ENCODE measurements at regions not wholly inside any gene's neighbourhood (a gene's known extent, or its start where the extent isn't known, plus 50 kb on each side); places are given as distances from the start of the nearest gene placed in this dataset.

DNA sequence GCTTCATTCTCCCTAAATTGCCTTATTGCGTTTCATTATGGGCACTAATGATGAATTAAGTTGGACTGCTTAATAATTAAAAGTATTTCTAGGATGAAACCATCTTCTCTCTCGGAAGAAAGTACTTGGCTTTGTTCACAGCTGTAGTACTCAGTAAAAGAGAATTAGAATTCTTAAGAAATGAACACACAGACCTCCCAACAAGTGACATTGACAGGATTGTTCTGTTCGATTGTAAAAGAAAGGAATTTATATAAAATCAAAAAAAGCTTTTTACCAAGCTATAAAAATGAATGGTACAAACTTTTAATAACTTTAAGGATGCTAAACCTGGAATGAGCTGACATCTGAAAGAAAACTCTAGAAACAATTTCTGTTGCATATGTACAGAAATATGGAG, 416.4 kb upstream of the THRB start:
- CTCF ChIA-PET, result no interaction called here
- POLR2A ChIA-PET (ENCODE audit: low non-redundant PET), result no interaction called here

DNA sequence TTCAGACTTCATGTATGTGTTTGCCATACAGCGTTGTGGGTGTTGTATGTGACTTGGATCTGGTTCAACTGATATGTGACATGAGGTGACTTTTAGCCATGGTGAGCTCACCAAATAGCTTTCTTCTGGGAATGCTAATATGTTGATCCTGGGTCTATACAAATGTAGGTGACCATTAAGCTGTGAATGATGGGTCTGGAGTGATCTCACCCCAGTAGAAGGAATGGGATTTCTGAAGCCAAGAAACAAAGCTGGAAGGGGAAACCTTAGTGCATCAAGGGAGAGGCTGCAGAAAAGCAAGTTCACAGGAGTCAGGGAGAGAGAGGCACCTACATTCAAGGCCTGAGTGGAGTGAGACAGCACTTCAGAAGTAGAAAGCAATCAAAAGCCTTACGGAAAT, 421.0 kb upstream of the THRB start:
- POLR2A ChIA-PET (ENCODE audit: low non-redundant PET), result no interaction called here
- no peak for DNase-seq (ENCODE audit: low spot score)
- CTCF ChIA-PET, result no interaction called here
- TF ChIP-seq, protein P1, sequence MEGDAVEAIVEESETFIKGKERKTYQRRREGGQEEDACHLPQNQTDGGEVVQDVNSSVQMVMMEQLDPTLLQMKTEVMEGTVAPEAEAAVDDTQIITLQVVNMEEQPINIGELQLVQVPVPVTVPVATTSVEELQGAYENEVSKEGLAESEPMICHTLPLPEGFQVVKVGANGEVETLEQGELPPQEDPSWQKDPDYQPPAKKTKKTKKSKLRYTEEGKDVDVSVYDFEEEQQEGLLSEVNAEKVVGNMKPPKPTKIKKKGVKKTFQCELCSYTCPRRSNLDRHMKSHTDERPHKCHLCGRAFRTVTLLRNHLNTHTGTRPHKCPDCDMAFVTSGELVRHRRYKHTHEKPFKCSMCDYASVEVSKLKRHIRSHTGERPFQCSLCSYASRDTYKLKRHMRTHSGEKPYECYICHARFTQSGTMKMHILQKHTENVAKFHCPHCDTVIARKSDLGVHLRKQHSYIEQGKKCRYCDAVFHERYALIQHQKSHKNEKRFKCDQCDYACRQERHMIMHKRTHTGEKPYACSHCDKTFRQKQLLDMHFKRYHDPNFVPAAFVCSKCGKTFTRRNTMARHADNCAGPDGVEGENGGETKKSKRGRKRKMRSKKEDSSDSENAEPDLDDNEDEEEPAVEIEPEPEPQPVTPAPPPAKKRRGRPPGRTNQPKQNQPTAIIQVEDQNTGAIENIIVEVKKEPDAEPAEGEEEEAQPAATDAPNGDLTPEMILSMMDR (conservative IDR thresholded peaks at IDR 0.05; ENCODE audit: low read depth), result no peak
- H3K27ac ChIP-seq, result no peak overlapping the region

More for the DNA sequence above, 416.4 kb upstream of the THRB start:
- H3K27ac ChIP-seq, result no peak overlapping the region
- no peak for DNase-seq (ENCODE audit: low spot score)
- TF ChIP-seq, protein P1 (conservative IDR thresholded peaks at IDR 0.05; ENCODE audit: low read depth), result no peak

DNA sequence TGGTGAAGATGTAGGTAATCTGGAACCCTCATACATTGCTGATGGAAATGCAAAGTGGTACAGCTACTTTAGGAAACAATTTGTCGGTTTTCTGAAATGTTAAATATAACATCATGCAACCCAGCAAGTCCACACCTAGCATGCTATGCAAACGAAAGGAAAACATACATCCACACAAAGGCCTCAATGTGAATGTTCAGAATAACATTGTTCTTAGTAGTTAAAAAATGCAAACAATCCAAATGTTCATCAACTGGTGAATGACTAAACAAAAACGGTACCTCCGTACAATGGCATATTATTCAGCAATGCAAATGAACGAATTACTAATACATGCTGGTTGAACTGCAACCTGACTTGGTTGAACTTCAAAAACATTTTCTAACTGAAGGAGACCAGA, 423.3 kb upstream of the THRB start:
- DNase-seq (ENCODE audit: low spot score), result no peak
- no peak overlapping the region for H3K27ac ChIP-seq
- CTCF ChIA-PET, result no interaction called here
- TF ChIP-seq, protein P1 (conservative IDR thresholded peaks at IDR 0.05; ENCODE audit: low read depth), result no peak
- POLR2A ChIA-PET (ENCODE audit: low non-redundant PET), result no interaction called here

DNA sequence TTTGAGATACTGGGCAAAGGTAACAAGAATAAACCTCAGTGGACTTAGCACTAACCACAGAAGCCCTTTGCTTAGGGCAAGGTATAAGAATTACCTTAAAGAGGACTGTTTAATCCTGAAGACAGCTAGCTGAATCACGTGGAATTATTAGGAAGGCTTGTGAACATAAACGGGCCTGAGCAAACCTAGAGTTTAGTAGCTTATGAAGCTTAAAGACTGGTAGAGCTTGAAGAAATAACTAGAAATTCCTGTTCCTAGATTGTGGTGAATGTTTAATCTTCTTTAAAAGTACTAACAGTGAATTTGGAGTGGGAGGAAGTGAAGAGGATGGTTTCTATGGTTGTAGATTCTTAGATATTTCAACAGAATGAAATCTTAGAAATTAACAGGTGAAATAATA, 428.9 kb upstream of the THRB start:
- ChIA-PET CTCF (no interaction called here), POLR2A (ENCODE audit: low non-redundant PET) (no interaction called here)
- DNase-seq (ENCODE audit: low spot score), result no peak
- TF ChIP-seq, protein P1 (conservative IDR thresholded peaks at IDR 0.05; ENCODE audit: low read depth), result no peak
- no peak overlapping the region for H3K27ac ChIP-seq

DNA sequence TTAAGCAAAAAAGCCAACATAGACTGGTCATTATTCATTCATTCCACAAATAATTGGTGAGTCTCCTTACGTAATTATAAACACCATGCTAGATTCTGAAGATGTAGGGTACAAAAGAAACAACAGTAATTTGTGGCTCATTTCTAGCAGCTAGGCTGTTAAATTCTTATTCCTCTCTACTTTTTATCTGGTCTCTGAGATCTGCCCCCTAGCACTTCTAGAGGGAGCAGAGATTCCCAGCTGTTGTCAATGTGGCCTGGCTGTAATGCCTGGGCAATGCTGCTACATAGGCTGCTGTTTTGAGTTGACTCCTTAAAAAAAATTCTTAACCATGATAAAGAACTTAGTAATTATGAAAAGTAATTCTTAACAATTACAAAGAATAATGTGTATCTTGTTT, 434.9 kb upstream of the THRB start:
- DNase-seq (ENCODE audit: low spot score), result no peak
- ChIA-PET CTCF (interaction anchor here (0.7 kb wide), 1 partner anchor 1514 kb away, joined by 3 read pairs; no protein-coding TSS in a partner anchor), POLR2A (ENCODE audit: low non-redundant PET) (no interaction called here)
- H3K27ac ChIP-seq, result no peak overlapping the region
- TF ChIP-seq, protein P1 (conservative IDR thresholded peaks at IDR 0.05; ENCODE audit: low read depth), result no peak

DNA sequence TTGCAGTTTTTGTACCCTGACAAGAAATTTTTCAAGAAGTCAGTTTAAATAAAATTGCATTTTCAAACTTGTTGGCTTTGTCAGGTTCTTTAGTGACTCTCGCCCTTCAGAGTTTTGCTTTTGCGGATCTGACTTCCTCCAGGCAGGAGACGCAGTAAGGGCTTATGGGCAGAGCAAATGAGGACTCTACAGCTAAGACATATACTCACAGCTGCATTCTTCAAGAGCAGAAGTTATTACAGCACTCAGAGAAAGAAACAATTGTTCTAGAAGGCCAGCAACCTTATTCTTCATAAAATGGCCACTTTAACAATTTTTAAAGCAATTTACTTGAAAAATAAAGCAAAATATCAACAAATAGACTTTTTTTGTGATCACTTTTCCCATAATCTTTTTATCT, 438.8 kb upstream of the THRB start:
- H3K27ac ChIP-seq, result no peak overlapping the region
- TF ChIP-seq, protein P1 (conservative IDR thresholded peaks at IDR 0.05; ENCODE audit: low read depth), result no peak
- POLR2A ChIA-PET (ENCODE audit: low non-redundant PET), result no interaction called here
- DNase-seq (ENCODE audit: low spot score), result no peak
- CTCF ChIA-PET, result no interaction called here

DNA sequence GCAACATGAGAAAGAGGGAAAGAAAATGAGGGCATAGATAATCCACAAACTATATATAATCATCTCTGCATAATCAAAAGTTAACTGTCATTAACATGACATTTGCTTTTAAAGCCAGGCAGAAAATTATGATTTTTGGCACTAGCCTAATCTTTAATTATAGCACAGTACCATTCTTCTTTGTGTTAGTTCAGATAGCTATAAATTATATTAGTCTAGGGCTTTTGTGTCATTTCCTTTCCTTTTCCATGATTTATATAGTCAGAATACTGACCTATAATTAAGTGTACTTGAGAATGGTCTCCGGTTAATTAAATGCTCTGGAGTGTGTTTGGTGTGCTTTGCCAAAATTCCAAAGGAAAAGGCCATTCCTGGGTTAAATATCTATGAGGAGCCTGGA, 441.9 kb upstream of the THRB start:
- no peak for DNase-seq (ENCODE audit: low spot score)
- TF ChIP-seq, protein P1 (conservative IDR thresholded peaks at IDR 0.05; ENCODE audit: low read depth), result no peak
- ChIA-PET CTCF (no interaction called here), POLR2A (ENCODE audit: low non-redundant PET) (no interaction called here)
- H3K27ac ChIP-seq, result no peak overlapping the region

All from RWPE1 (cell line).